Fibroblast of skin of abdomen (primary cell): ENCODE measurements at regions not wholly inside any gene's neighbourhood (a gene's known extent, or its start where the extent isn't known, plus 50 kb on each side); places are given as distances from the start of the nearest gene placed in this dataset.
"Not testable (repeated sequence)": the region's sequence is repeated elsewhere in the genome, so short reads cannot be mapped to it uniquely, and the experiment has no call there.

Source experiments
- DNase-seq: peaks from one replicate; pipeline ENCODE4 v3.0.0-alpha.2; 2013

- DNase-seq, result no peak
Observed at GRCh38 chr4:141347684-141348083, 127.0 kb downstream of the ZNF330 start.

- no peak for DNase-seq
Observed at GRCh38 chr4:141348125-141348524, 127.4 kb downstream of the ZNF330 start.

- DNase-seq, result no peak
Observed at GRCh38 chr4:141348573-141348972, 127.9 kb downstream of the ZNF330 start.

GRCh38 chr4:141349236-141349635, 128.5 kb downstream of the ZNF330 start:
- DNase-seq, result no peak

GRCh38 chr4:141350122-141350905, 129.6 kb downstream of the ZNF330 start:
- peak; percentile 96 for DNase-seq

- DNase-seq, result no peak
Observed at GRCh38 chr4:141352331-141352730, 131.6 kb downstream of the ZNF330 start.

- DNase-seq, result peak; percentile 95
Observed at GRCh38 chr4:141352909-141353525, 132.3 kb downstream of the ZNF330 start.

GRCh38 chr4:141356321-141356962, 135.7 kb downstream of the ZNF330 start:
- DNase-seq, result no peak

- no peak for DNase-seq
Observed at GRCh38 chr4:141356963-141357335, 136.3 kb downstream of the ZNF330 start.

GRCh38 chr4:141368241-141368640, 147.5 kb downstream of the ZNF330 start:
- not testable (repeated sequence) for DNase-seq

- no peak for DNase-seq
Observed at GRCh38 chr4:141371206-141371605, 150.5 kb downstream of the ZNF330 start.

- DNase-seq, result peak; percentile 92
Observed at GRCh38 chr4:141375855-141376254, 155.2 kb downstream of the ZNF330 start.

- no peak for DNase-seq
Observed at GRCh38 chr4:141376769-141377168, 156.1 kb downstream of the ZNF330 start.

- no peak for DNase-seq
Observed at GRCh38 chr4:141387299-141387698, 166.6 kb downstream of the ZNF330 start.

- DNase-seq, result peak; percentile 85
Observed at GRCh38 chr4:141388481-141388880, 167.8 kb downstream of the ZNF330 start.

- DNase-seq, result no peak
Observed at GRCh38 chr4:141389649-141390048, 169.0 kb downstream of the ZNF330 start.

GRCh38 chr4:141390571-141390970, 169.9 kb downstream of the ZNF330 start:
- DNase-seq, result no peak

- DNase-seq, result no peak
Observed at GRCh38 chr4:141391293-141391692, 170.6 kb downstream of the ZNF330 start.

GRCh38 chr4:141391771-141392170, 171.1 kb downstream of the ZNF330 start:
- DNase-seq, result peak; percentile 49

- no peak for DNase-seq
Observed at GRCh38 chr4:141395246-141395830, 174.6 kb downstream of the ZNF330 start.

- no peak for DNase-seq
Observed at GRCh38 chr4:141395919-141396318, 175.2 kb downstream of the ZNF330 start.

GRCh38 chr4:141402712-141403111, 182.0 kb downstream of the ZNF330 start:
- DNase-seq, result no peak

- no peak for DNase-seq
Observed at GRCh38 chr4:141403782-141404181, 183.1 kb downstream of the ZNF330 start.
